ENCODE measurements at regions not wholly inside any gene's neighbourhood (a gene's known extent, or its start where the extent isn't known, plus 50 kb on each side); places are given as distances from the start of the nearest gene placed in this dataset.

- no peak for TF ChIP-seq CTCF (conservative IDR thresholded peaks at IDR 0.05; ENCODE audit: low read length)
- TF ChIP-seq EZH2phosphoT487 (IDR thresholded peaks at IDR 0.05; ENCODE audit: borderline replicate concordance, low read depth, low read length) = no peak
- H3K9me3 ChIP-seq (ENCODE audit: low read length) = no peaks in the 10 kb centered on the region
- no peak for DNase-seq (ENCODE audit: low spot score)
- no peak overlapping the region for H3K4me3 ChIP-seq (ENCODE audit: low read depth, low read length, poor library complexity, severe bottlenecking)
- H3K4me1 ChIP-seq (ENCODE audit: insufficient read depth, low read length, poor library complexity, severe bottlenecking) = no peaks in the 10 kb centered on the region
- intact Hi-C loops (cut with micrococcal nuclease; ENCODE audit: unreplicated experiment) = no loop called here
- ChIA-PET CTCF (ENCODE audit: unreplicated experiment) (no interaction called here), POLR2A (interaction anchor here (0.6 kb wide), 1 partner anchor 122 kb away, joined by 4 read pairs; no protein-coding TSS in a partner anchor)
- H3K4me2 ChIP-seq (ENCODE audit: low read length) = no peak overlapping the region
- H4K20me1 ChIP-seq (ENCODE audit: insufficient read depth, low read length) = no peaks in the 10 kb centered on the region
- BruUV-seq (replicated peaks) = no TSS peak
- no peaks in the 10 kb centered on the region for H3K36me3 ChIP-seq (ENCODE audit: insufficient read depth, low read length)
- no peaks in the 10 kb centered on the region for H3K9me2 ChIP-seq (ENCODE audit: insufficient read depth, low read length)
- no peak overlapping the region for H3K27ac ChIP-seq (ENCODE audit: low read depth, low read length, poor library complexity, severe bottlenecking)
- no peaks in the 10 kb centered on the region for H3K79me2 ChIP-seq (ENCODE audit: insufficient read depth, low read depth, low read length)
- H2AFZ ChIP-seq (ENCODE audit: low read length) = no peak overlapping the region
Measured at GRCh38 chr10:98320486-98321185, 52.6 kb upstream of the LOXL4 start.

GRCh38 chr10:98318861-98319260 lies 50.9 kb upstream of the LOXL4 start:
- H3K9me3 ChIP-seq (ENCODE audit: low read length) = no peaks in the 10 kb centered on the region
- TF ChIP-seq CTCF (conservative IDR thresholded peaks at IDR 0.05; ENCODE audit: low read length) (no peak), EZH2phosphoT487 (IDR thresholded peaks at IDR 0.05; ENCODE audit: borderline replicate concordance, low read depth, low read length) (no peak)
- H4K20me1 ChIP-seq (ENCODE audit: insufficient read depth, low read length) = no peaks in the 10 kb centered on the region
- CTCF ChIA-PET (ENCODE audit: unreplicated experiment) = no interaction called here
- no peak overlapping the region for H3K27ac ChIP-seq (ENCODE audit: low read depth, low read length, poor library complexity, severe bottlenecking)
- BruUV-seq (replicated peaks) = no TSS peak
- no peak overlapping the region for H3K4me3 ChIP-seq (ENCODE audit: low read depth, low read length, poor library complexity, severe bottlenecking)
- POLR2A ChIA-PET = interaction anchor here (1.0 kb wide), 1 partner anchor 16 kb away, joined by 3 read pairs; no protein-coding TSS in a partner anchor
- DNase-seq (ENCODE audit: low spot score) = no peak
- no peak overlapping the region for H3K4me2 ChIP-seq (ENCODE audit: low read length)
- H3K36me3 ChIP-seq (ENCODE audit: insufficient read depth, low read length) = no peaks in the 10 kb centered on the region
- H2AFZ ChIP-seq (ENCODE audit: low read length) = no peak overlapping the region
- no peaks in the 10 kb centered on the region for H3K4me1 ChIP-seq (ENCODE audit: insufficient read depth, low read length, poor library complexity, severe bottlenecking)
- no peaks in the 10 kb centered on the region for H3K9me2 ChIP-seq (ENCODE audit: insufficient read depth, low read length)
- intact Hi-C loops (cut with micrococcal nuclease; ENCODE audit: unreplicated experiment) = no loop called here
- no peaks in the 10 kb centered on the region for H3K79me2 ChIP-seq (ENCODE audit: insufficient read depth, low read depth, low read length)
